ENCODE measurements at regions not wholly inside any gene's neighbourhood (a gene's known extent, or its start where the extent isn't known, plus 50 kb on each side); places are given as distances from the start of the nearest gene placed in this dataset.

GRCh38 chr13:53285896-53286430 lies 257.4 kb downstream of the OLFM4 start:
- H3K9me3 ChIP-seq (replicated peaks; ENCODE audit: control insufficient read depth, insufficient read depth, low read length): peaks cover 5% of the 10 kb centered on the region
- no peak overlapping the region for H2AFZ ChIP-seq (ENCODE audit: low read depth, low read length)
- H4K20me1 ChIP-seq (replicated peaks; ENCODE audit: control insufficient read depth, extremely low read depth, insufficient read depth, low read length): no peaks in the 10 kb centered on the region
- POLR2A ChIA-PET: no interaction called here
- no peak for DNase-seq (ENCODE audit: low read depth, low spot score)
- no peaks in the 10 kb centered on the region for H3K4me1 ChIP-seq (ENCODE audit: control insufficient read depth, extremely low read depth, insufficient read depth, low read length)
- no peak overlapping the region for H3K4me3 ChIP-seq (replicated peaks in 1 of 3; ENCODE audit: insufficient read depth in 1 of 3, low read depth in 1 of 3, low read length in 3 of 3)
- no peaks in the 10 kb centered on the region for H3K9me1 ChIP-seq (replicated peaks; ENCODE audit: control insufficient read depth, extremely low read depth, insufficient read depth, low read length)
- no peak overlapping the region for H3K9ac ChIP-seq (replicated peaks; ENCODE audit: extremely low read depth, insufficient read depth, low read length)
- BruUV-seq (replicated peaks): no TSS peak
- H3K79me2 ChIP-seq (ENCODE audit: control insufficient read depth, insufficient read depth, low read length): no peaks in the 10 kb centered on the region
- dilution Hi-C loops (cut with MboI; ENCODE audit: extremely low pct_ligation_motif_present, low sequenced_read_pairs) (no loop called here), intact Hi-C loops (cut with micrococcal nuclease) (no loop called here)
- TF ChIP-seq JUN (IDR thresholded peaks at IDR 0.05; ENCODE audit: borderline replicate concordance, insufficient read depth, insufficient read length, low read depth): no peak
- no peak for TF ChIP-seq POLR2AphosphoS5 (IDR thresholded peaks at IDR 0.05; ENCODE audit: insufficient read depth, low read depth, low read length)
- TF ChIP-seq MYC (IDR thresholded peaks at IDR 0.05; ENCODE audit: low read depth, low read length): no peak
- no peak for TF ChIP-seq CTCF (IDR thresholded peaks at IDR 0.05; ENCODE audit: extremely low read depth in 1 of 2, insufficient read depth in 1 of 2, low read depth in 1 of 2, low read length in 2 of 2)
- no peak for TF ChIP-seq EZH2 (IDR thresholded peaks at IDR 0.05; ENCODE audit: borderline replicate concordance, low read depth, low read length, severe bottlenecking)
- TF ChIP-seq POLR2A (IDR thresholded peaks at IDR 0.05; ENCODE audit: low read depth, low read length): no peak
- TF ChIP-seq FOS (IDR thresholded peaks at IDR 0.05; ENCODE audit: borderline replicate concordance, insufficient read depth, low read length): no peak
- TF ChIP-seq GATA2 (IDR thresholded peaks at IDR 0.05; ENCODE audit: insufficient read depth, insufficient read length, low read depth, low read length): no peak
- TF ChIP-seq MAX (IDR thresholded peaks at IDR 0.05; ENCODE audit: insufficient read depth, insufficient read length): no peak
- no peaks in the 10 kb centered on the region for H3K36me3 ChIP-seq (ENCODE audit: control insufficient read depth in 2 of 2, extremely low read depth in 1 of 2, insufficient read depth in 2 of 2, low read length in 2 of 2)
- H3K27me3 ChIP-seq (ENCODE audit: control insufficient read depth in 2 of 2, insufficient read depth in 2 of 2, low read length in 2 of 2): no peaks in the 10 kb centered on the region
- no peak overlapping the region for H3K4me2 ChIP-seq (ENCODE audit: insufficient read depth, low read length)
- no peak for FAIRE-seq
- CTCF ChIA-PET: no interaction called here
- H3K27ac ChIP-seq (ENCODE audit: insufficient read depth, low read depth, low read length): no peak overlapping the region
